Astrocyte (in vitro differentiated cells and primary cell): ENCODE measurements at regions not wholly inside any gene's neighbourhood (a gene's known extent, or its start where the extent isn't known, plus 50 kb on each side); places are given as distances from the start of the nearest gene placed in this dataset.

Experiments used
- DNase-seq: peaks from one replicate; pipeline ENCODE4 v3.0.0-alpha.2; 2010; ENCODE audit warnings: low read depth
- FAIRE-seq: peaks from 2 replicates; lab custom pipeline; 2011; peaks lifted over from hg19 to GRCh38; lab: Jason Lieb, UNC
- H2AFZ ChIP-seq: 2 replicates; pipeline ENCODE4 v1.6.0; 2012; ENCODE audit warnings: low read depth, low read length, inconsistent platforms
- H3K27ac ChIP-seq: 2 replicates; pipeline ENCODE4 v1.5.1; 2011; ENCODE audit warnings: low read depth, low read length, inconsistent platforms
- H3K27me3 ChIP-seq: 2 replicates; pipeline ENCODE4 v1.6.0; 2011; ENCODE audit warnings: low read length, inconsistent platforms; ENCODE audit not compliant: insufficient read depth
- H3K36me3 ChIP-seq: 2 replicates; pipeline ENCODE4 v1.5.1; 2011; ENCODE audit warnings: low read length, inconsistent platforms; ENCODE audit not compliant: insufficient read depth
- H3K4me1 ChIP-seq: 2 replicates; pipeline ENCODE4 v1.5.1; 2011; ENCODE audit warnings: low read length, inconsistent platforms; ENCODE audit not compliant: insufficient read depth
- H3K4me2 ChIP-seq: 2 replicates; pipeline ENCODE4 v1.6.0; 2012; ENCODE audit warnings: low read length, inconsistent platforms
- H3K4me3 ChIP-seq: 2 replicates; pipeline ENCODE4 v1.5.1; 2011; ENCODE audit warnings: low read depth, mild to moderate bottlenecking, low read length, inconsistent platforms; ENCODE audit not compliant: insufficient read depth
- H3K79me2 ChIP-seq: 2 replicates; pipeline ENCODE4 v1.6.0; 2012; ENCODE audit warnings: mild to moderate bottlenecking, low read length, inconsistent platforms; ENCODE audit not compliant: insufficient read depth
- H3K9ac ChIP-seq: 2 replicates; pipeline ENCODE4 v1.6.0; 2012; ENCODE audit warnings: mild to moderate bottlenecking, low read length, inconsistent platforms
- H3K9me3 ChIP-seq: 2 replicates; pipeline ENCODE4 v1.5.1; 2012; ENCODE audit warnings: low read depth, mild to moderate bottlenecking, low read length, inconsistent platforms; ENCODE audit not compliant: insufficient read depth
- H4K20me1 ChIP-seq: 2 replicates; pipeline ENCODE4 v1.6.0; 2012; ENCODE audit warnings: low read length, inconsistent platforms; ENCODE audit not compliant: insufficient read depth
- H3K27ac Mint-ChIP-seq: one replicate; pipeline ENCODE4 v1.8.0; 2021; ENCODE audit warnings: mild to moderate bottlenecking, mixed read lengths; ENCODE audit not compliant: unreplicated experiment
- H3K27me3 Mint-ChIP-seq: one replicate; pipeline ENCODE4 v1.8.0; 2021; ENCODE audit warnings: low read depth, mixed read lengths; ENCODE audit not compliant: unreplicated experiment
- H3K36me3 Mint-ChIP-seq: one replicate; pipeline ENCODE4 v1.8.0; 2021; ENCODE audit warnings: low read depth, mixed read lengths; ENCODE audit not compliant: unreplicated experiment
- H3K4me1 Mint-ChIP-seq: one replicate; pipeline ENCODE4 v1.8.0; 2021; ENCODE audit warnings: low read depth, mixed read lengths; ENCODE audit not compliant: unreplicated experiment
- H3K4me3 Mint-ChIP-seq: one replicate; pipeline ENCODE4 v1.8.0; 2021; ENCODE audit warnings: mild to moderate bottlenecking, moderate library complexity, mixed read lengths; ENCODE audit not compliant: unreplicated experiment
- H3K9me3 Mint-ChIP-seq: one replicate; pipeline ENCODE4 v1.8.0; 2021; ENCODE audit warnings: mild to moderate bottlenecking, mixed read lengths; ENCODE audit not compliant: unreplicated experiment
- CTCF ChIP-seq: IDR thresholded peaks from 2 replicates; pipeline ENCODE4 v1.5.1; 2011; ENCODE audit warnings: low read depth, mild to moderate bottlenecking, inconsistent platforms, low read length, moderate library complexity; ENCODE audit not compliant: insufficient read depth
- EZH2 ChIP-seq: IDR thresholded peaks from 2 replicates; pipeline ENCODE4 v1.6.1; 2012; ENCODE audit warnings: mild to moderate bottlenecking, low read length, inconsistent platforms; ENCODE audit not compliant: insufficient read depth

DNA sequence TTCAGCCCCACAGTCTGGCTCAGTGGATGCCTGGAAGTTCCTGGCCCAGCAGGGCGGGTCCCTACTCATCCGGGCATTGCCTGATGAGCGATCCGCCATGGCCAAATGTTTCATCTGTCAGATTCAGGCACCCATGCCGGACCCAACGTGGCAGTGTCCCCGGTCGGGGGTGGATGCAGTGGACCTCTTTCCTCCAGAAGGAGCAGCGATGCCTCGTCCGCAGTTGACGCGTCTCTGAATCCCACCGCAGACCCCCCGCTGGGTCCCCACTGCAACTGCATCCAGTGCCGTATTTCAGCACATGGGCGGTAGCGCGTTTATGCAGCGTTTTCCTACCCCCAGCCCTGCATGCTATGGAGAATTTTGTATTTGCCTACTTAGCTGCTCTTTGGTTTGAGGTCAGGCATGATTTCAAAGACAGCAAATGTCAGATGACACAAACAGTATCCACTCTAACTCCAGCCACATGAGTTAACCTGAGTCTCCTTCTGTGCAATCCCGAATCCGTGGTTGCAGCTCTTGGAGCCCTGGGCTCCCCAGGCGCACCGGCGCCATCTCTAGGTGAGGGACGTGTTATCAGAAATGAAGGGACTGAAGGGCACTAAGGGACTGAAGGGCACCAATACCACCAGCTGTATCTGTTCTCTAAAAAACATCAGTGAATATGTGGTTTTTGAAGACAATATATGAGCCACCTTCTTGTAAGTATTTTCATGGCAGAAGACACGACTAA, 72.6 kb upstream of the THBS2 start:
- Mint-ChIP-seq H3K27me3 (peaks cover 9% of the 10 kb centered on the region), H3K27ac (no peak overlapping the region), H3K36me3 (no peaks in the 10 kb centered on the region), H3K4me3 (no peak overlapping the region), H3K4me1 (peaks cover 11% of the 10 kb centered on the region), H3K9me3 (peaks cover 7% of the 10 kb centered on the region)
- Histone ChIP-seq H3K27ac (no peak overlapping the region), H3K4me2 (no peak overlapping the region), H3K4me3 (no peak overlapping the region), H3K4me1 (no peaks in the 10 kb centered on the region), H2AFZ (no peak overlapping the region), H3K79me2 (no peaks in the 10 kb centered on the region), H3K36me3 (no peaks in the 10 kb centered on the region), H4K20me1 (no peaks in the 10 kb centered on the region), H3K9me3 (peaks cover 2% of the 10 kb centered on the region), H3K27me3 (peaks cover 4% of the 10 kb centered on the region), H3K9ac (no peak overlapping the region)
- peak; percentile 23 for DNase-seq
- no peak for TF ChIP-seq EZH2
- no peak for TF ChIP-seq CTCF
- no peak for FAIRE-seq

DNA sequence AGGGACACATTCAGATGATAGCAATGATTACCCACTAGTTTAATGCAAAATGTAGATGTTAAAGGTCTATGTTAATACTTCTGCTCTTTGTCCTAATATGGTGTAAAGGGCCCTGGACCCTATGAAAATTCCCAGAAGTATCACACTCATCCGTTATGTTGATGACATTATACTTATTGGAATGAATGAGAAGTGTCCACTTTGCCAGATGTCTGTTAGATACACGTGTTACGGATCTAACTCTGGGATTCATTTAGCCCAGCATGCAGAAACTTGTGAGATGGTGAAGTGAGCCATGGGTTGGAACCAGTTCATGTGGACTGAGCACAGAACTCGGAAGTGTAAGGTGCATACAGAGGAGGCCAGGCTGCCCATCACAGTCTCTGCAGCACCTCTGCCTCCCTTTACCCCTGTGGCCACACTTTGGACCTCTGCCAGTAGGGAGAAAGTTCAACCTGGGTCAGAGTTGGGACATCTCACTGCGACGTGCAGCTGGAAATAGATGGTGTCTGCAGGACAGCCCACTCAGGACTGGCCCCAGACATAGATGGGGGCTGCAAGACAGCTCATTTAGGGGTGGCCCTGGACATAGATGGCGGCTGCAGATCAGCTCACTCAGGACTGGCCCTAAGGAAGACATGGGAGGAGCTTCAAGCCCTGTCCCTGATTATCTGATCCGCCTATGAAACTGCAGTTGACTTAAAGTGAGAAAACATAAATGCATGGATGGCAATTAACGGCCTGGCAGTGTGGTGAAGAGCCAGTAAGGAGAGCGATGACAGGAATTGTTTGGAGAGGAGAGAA, 71.2 kb upstream of the THBS2 start:
- Histone ChIP-seq H3K27ac (no peak overlapping the region), H3K27me3 (no peaks in the 10 kb centered on the region), H3K79me2 (no peaks in the 10 kb centered on the region), H3K36me3 (no peaks in the 10 kb centered on the region), H3K4me1 (no peaks in the 10 kb centered on the region), H3K4me3 (no peak overlapping the region), H3K9me3 (no peaks in the 10 kb centered on the region), H3K9ac (no peak overlapping the region), H2AFZ (no peak overlapping the region), H4K20me1 (no peaks in the 10 kb centered on the region), H3K4me2 (no peak overlapping the region)
- peaks cover 10% of the 10 kb centered on the region for H3K27me3 Mint-ChIP-seq
- peaks cover 7% of the 10 kb centered on the region for H3K9me3 Mint-ChIP-seq
- TF ChIP-seq EZH2 (no peak), CTCF (no peak)
- H3K27ac Mint-ChIP-seq, result no peak overlapping the region
- H3K36me3 Mint-ChIP-seq, result no peaks in the 10 kb centered on the region
- DNase-seq (no peak), FAIRE-seq (no peak)
- no peak overlapping the region for H3K4me3 Mint-ChIP-seq
- peaks cover 22% of the 10 kb centered on the region for H3K4me1 Mint-ChIP-seq

DNA sequence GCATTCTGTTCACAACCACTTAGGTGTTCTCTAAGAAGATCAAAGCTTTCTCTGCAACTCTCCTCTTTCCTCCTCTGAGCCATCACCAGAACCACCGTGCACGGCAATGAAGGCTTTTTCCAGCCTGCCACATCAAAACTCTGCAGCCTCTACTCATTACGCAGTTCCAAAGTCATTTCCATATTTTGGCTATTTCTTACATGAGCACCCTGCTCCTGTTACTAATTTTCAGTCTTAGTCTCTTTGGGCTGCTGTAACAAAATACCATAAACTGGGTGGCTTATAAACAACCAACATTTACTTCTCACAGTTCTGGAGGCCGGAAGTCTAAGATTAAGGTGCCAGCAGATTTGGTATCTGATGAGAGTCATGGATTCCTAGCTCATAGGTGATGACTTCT, 70.4 kb upstream of the THBS2 start:
- H3K4me1 Mint-ChIP-seq, result peaks cover 28% of the 10 kb centered on the region
- no peak overlapping the region for H2AFZ ChIP-seq
- H3K4me3 ChIP-seq, result no peak overlapping the region
- H3K4me1 ChIP-seq, result no peaks in the 10 kb centered on the region
- no peak overlapping the region for H3K4me2 ChIP-seq
- no peak for FAIRE-seq
- no peaks in the 10 kb centered on the region for H4K20me1 ChIP-seq
- TF ChIP-seq CTCF (no peak), EZH2 (no peak)
- no peaks in the 10 kb centered on the region for H3K9me3 ChIP-seq
- H3K9me3 Mint-ChIP-seq, result peaks cover 7% of the 10 kb centered on the region
- peaks cover 10% of the 10 kb centered on the region for H3K27me3 Mint-ChIP-seq
- H3K36me3 Mint-ChIP-seq, result no peaks in the 10 kb centered on the region
- no peak overlapping the region for H3K27ac ChIP-seq
- no peak overlapping the region for H3K27ac Mint-ChIP-seq
- no peaks in the 10 kb centered on the region for H3K79me2 ChIP-seq
- H3K27me3 ChIP-seq, result no peaks in the 10 kb centered on the region
- DNase-seq, result no peak
- H3K36me3 ChIP-seq, result no peaks in the 10 kb centered on the region
- no peak overlapping the region for H3K9ac ChIP-seq
- no peak overlapping the region for H3K4me3 Mint-ChIP-seq
